ENCODE measurements at regions not wholly inside any gene's neighbourhood (a gene's known extent, or its start where the extent isn't known, plus 50 kb on each side); places are given as distances from the start of the nearest gene placed in this dataset.

DNA sequence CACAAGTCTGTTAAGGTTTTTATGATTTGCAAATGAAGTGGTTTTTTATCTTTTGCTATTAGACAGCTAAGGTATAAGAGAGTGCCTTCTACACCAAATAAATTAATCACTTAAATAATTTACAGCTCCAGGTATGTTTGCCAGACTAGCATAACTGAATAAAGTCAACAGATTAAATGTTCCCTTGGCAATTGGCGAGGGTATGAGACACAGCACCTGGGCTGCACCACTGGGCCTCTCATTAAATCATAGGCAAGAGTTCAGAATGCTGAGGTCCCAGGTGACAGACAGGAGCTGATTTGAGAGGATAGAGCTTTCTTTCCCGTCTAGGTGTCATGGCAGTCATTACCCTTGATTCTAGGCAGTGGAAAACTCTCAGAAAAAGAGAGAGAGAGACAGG, 62.6 kb upstream of the WT1 start:
- H3K36me3 Mint-ChIP-seq, result no peaks in the 10 kb centered on the region
- H3K4me3 ChIP-seq (ENCODE audit: low read length), result no peak overlapping the region
- ChIA-PET CTCF (no interaction called here), POLR2A (no interaction called here)
- H3K4me1 Mint-ChIP-seq, result no peaks in the 10 kb centered on the region
- H3K27ac Mint-ChIP-seq, result no peak overlapping the region
- no peak for DNase-seq
- H3K9me3 Mint-ChIP-seq, result no peaks in the 10 kb centered on the region
- no peaks in the 10 kb centered on the region for H3K9me3 ChIP-seq (ENCODE audit: low read length)
- H3K27me3 Mint-ChIP-seq, result peaks cover 0 to 28% of the 10 kb centered on the region in 2 donors
- no peak overlapping the region for H3K4me3 Mint-ChIP-seq
- no peaks in the 10 kb centered on the region for H3K27me3 ChIP-seq (ENCODE audit: insufficient read depth, low read length, poor library complexity, severe bottlenecking)
- H3K4me1 ChIP-seq (ENCODE audit: insufficient read depth, low read length), result no peaks in the 10 kb centered on the region
- no peak overlapping the region for H3K27ac ChIP-seq (ENCODE audit: low read depth, low read length)
- H3K36me3 ChIP-seq (ENCODE audit: insufficient read depth, low read length), result no peaks in the 10 kb centered on the region

- no peaks in the 10 kb centered on the region for H3K9me3 Mint-ChIP-seq
- H3K36me3 Mint-ChIP-seq, result no peaks in the 10 kb centered on the region
- Histone ChIP-seq H3K27me3 (ENCODE audit: insufficient read depth, low read length, poor library complexity, severe bottlenecking) (no peaks in the 10 kb centered on the region), H3K4me3 (ENCODE audit: low read length) (no peak overlapping the region), H3K4me1 (ENCODE audit: insufficient read depth, low read length) (no peaks in the 10 kb centered on the region), H3K9me3 (ENCODE audit: low read length) (no peaks in the 10 kb centered on the region), H3K27ac (ENCODE audit: low read depth, low read length) (no peak overlapping the region), H3K36me3 (ENCODE audit: insufficient read depth, low read length) (no peaks in the 10 kb centered on the region)
- ChIA-PET CTCF (no interaction called here), POLR2A (no interaction called here)
- peaks cover 0 to 28% of the 10 kb centered on the region in 2 donors for H3K27me3 Mint-ChIP-seq
- no peak overlapping the region for H3K27ac Mint-ChIP-seq
- no peak for DNase-seq
- H3K4me1 Mint-ChIP-seq, result no peaks in the 10 kb centered on the region
- no peak overlapping the region for H3K4me3 Mint-ChIP-seq
These were observed 59.3 kb upstream of the WT1 start for GRCh38 chr11:32494629-32495028.

GRCh38 chr11:32489464-32489863, 54.1 kb upstream of the WT1 start:
- no peak overlapping the region for H3K27ac Mint-ChIP-seq
- H3K27ac ChIP-seq (ENCODE audit: low read depth, low read length), result no peak overlapping the region
- no peaks in the 10 kb centered on the region for H3K4me1 Mint-ChIP-seq
- no peaks in the 10 kb centered on the region for H3K36me3 ChIP-seq (ENCODE audit: insufficient read depth, low read length)
- H3K9me3 ChIP-seq (ENCODE audit: low read length), result no peaks in the 10 kb centered on the region
- H3K27me3 ChIP-seq (ENCODE audit: insufficient read depth, low read length, poor library complexity, severe bottlenecking), result no peaks in the 10 kb centered on the region
- no peaks in the 10 kb centered on the region for H3K4me1 ChIP-seq (ENCODE audit: insufficient read depth, low read length)
- H3K27me3 Mint-ChIP-seq, result peaks cover 0 to 3% of the 10 kb centered on the region in 2 donors
- ChIA-PET CTCF (no interaction called here), POLR2A (no interaction called here)
- no peaks in the 10 kb centered on the region for H3K9me3 Mint-ChIP-seq
- no peak overlapping the region for H3K4me3 Mint-ChIP-seq
- DNase-seq, result no peak
- H3K4me3 ChIP-seq (ENCODE audit: low read length), result no peak overlapping the region
- no peaks in the 10 kb centered on the region for H3K36me3 Mint-ChIP-seq

GRCh38 chr11:32487270-32487669, 51.9 kb upstream of the WT1 start:
- Histone ChIP-seq H3K4me3 (ENCODE audit: low read length) (no peak overlapping the region), H3K36me3 (ENCODE audit: insufficient read depth, low read length) (no peaks in the 10 kb centered on the region), H3K27ac (ENCODE audit: low read depth, low read length) (no peak overlapping the region), H3K9me3 (ENCODE audit: low read length) (no peaks in the 10 kb centered on the region), H3K4me1 (ENCODE audit: insufficient read depth, low read length) (no peaks in the 10 kb centered on the region), H3K27me3 (ENCODE audit: insufficient read depth, low read length, poor library complexity, severe bottlenecking) (no peaks in the 10 kb centered on the region)
- Mint-ChIP-seq H3K4me1 (no peaks in the 10 kb centered on the region), H3K27ac (peak overlapping the region in 1 of 8 donors; percentile 25), H3K9me3 (no peaks in the 10 kb centered on the region), H3K4me3 (no peak overlapping the region), H3K36me3 (no peaks in the 10 kb centered on the region), H3K27me3 (no peaks in the 10 kb centered on the region)
- ChIA-PET POLR2A (no interaction called here), CTCF (no interaction called here)
- DNase-seq, result no peak

DNA sequence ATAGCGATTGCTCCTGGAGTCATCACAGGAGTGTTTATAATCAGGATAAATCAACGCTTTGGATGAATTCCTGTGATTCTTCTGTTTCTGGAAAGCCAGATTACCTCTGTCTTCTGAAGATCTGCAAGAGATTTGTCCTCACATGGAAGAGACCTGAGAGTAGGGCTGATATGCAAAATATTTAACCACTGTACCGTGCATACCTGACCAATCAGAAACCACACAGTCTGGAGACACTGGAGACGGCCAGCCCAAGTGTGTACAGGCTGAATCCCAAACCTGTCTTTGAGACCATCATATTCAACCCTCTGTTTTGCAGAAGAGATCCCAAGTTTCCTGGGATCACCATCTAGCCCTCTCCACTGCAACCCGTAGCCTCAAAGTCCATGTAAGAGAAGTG, 50.4 kb upstream of the WT1 start:
- Mint-ChIP-seq H3K4me1 (no peaks in the 10 kb centered on the region), H3K4me3 (no peak overlapping the region), H3K27me3 (peaks cover 0 to 3% of the 10 kb centered on the region in 2 donors), H3K36me3 (no peaks in the 10 kb centered on the region), H3K27ac (no peak overlapping the region), H3K9me3 (no peaks in the 10 kb centered on the region)
- Histone ChIP-seq H3K27ac (ENCODE audit: low read depth, low read length) (no peak overlapping the region), H3K36me3 (ENCODE audit: insufficient read depth, low read length) (no peaks in the 10 kb centered on the region), H3K9me3 (ENCODE audit: low read length) (no peaks in the 10 kb centered on the region), H3K4me3 (ENCODE audit: low read length) (no peak overlapping the region), H3K27me3 (ENCODE audit: insufficient read depth, low read length, poor library complexity, severe bottlenecking) (no peaks in the 10 kb centered on the region), H3K4me1 (ENCODE audit: insufficient read depth, low read length) (no peaks in the 10 kb centered on the region)
- ChIA-PET CTCF (no interaction called here), POLR2A (no interaction called here)
- DNase-seq, result no peak

Measured in CD8-positive, alpha-beta memory T cell (primary cell).